AG09309 (cell line): ENCODE measurements at regions not wholly inside any gene's neighbourhood (a gene's known extent, or its start where the extent isn't known, plus 50 kb on each side); places are given as distances from the start of the nearest gene placed in this dataset.

Source experiments
- DNase-seq: peaks from one replicate; pipeline ENCODE4 v3.0.0-alpha.2; 2010; ENCODE audit warnings: low read depth
- H3K4me3 ChIP-seq: 2 replicates; pipeline ENCODE4 v1.5.1; 2011; ENCODE audit warnings: mild to moderate bottlenecking, low read depth, low read length, moderate library complexity; ENCODE audit not compliant: control insufficient read depth
- TF ChIP-seq, protein P1 (sequence below): IDR thresholded peaks from 2 replicates; pipeline ENCODE4 v1.5.1; 2011; ENCODE audit warnings: mild to moderate bottlenecking, low read depth, low read length, inconsistent platforms; ENCODE audit not compliant: insufficient read depth, control insufficient read depth; ENCODE audit errors: missing control alignments

DNA sequence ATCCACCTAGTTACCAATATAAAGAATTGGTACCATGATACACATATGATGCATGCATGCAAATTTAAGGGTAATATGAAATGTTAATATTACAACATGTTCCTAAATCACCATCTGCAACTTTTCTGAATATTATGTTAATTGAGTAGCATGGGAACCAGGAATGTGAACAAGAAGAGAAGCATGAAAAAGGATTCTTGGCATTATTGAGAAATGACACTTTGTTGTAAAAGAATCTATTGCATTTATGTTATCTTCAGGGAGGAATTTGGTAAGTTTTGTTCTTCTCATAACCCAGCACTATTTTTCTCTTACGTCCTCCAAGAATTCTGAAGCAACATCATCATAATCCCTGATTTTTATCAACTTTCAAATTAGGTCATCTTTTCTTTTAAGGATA lies 159.9 kb upstream of the SLC25A13 start:
- TF ChIP-seq, protein P1, sequence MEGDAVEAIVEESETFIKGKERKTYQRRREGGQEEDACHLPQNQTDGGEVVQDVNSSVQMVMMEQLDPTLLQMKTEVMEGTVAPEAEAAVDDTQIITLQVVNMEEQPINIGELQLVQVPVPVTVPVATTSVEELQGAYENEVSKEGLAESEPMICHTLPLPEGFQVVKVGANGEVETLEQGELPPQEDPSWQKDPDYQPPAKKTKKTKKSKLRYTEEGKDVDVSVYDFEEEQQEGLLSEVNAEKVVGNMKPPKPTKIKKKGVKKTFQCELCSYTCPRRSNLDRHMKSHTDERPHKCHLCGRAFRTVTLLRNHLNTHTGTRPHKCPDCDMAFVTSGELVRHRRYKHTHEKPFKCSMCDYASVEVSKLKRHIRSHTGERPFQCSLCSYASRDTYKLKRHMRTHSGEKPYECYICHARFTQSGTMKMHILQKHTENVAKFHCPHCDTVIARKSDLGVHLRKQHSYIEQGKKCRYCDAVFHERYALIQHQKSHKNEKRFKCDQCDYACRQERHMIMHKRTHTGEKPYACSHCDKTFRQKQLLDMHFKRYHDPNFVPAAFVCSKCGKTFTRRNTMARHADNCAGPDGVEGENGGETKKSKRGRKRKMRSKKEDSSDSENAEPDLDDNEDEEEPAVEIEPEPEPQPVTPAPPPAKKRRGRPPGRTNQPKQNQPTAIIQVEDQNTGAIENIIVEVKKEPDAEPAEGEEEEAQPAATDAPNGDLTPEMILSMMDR, result no peak
- DNase-seq, result peak; percentile 14
- no peak overlapping the region for H3K4me3 ChIP-seq

DNA sequence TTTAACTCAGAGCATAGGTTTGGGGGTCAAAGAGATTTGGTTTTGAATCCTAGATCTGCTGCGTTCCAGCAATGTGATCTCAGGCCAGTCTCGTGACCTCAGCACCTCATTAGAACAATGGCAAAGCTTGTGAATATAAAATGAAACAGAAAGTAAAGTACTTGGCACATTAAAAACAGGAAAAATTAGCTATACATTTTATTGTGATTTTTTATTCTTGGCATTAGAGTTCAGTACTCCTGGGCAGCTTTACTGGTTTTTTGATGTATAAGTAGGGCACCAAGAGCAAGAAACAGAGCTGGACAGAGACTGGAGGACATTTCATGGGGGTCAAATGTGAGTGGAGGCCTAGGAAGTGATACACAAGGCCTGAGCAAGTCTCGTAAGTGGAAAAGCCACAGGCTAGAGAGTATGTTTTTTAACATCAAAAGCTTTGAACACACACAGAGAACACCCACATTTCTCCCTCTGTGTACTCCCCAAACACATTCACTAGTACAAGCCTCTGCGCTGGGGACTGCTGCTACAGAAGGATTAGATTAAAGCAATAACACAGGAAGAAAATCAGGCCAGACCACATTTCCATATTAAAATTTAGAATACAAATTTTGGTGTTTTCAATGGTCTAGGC lies 157.2 kb upstream of the SLC25A13 start:
- H3K4me3 ChIP-seq, result no peak overlapping the region
- DNase-seq, result no peak
- TF ChIP-seq, protein P1, result no peak

DNA sequence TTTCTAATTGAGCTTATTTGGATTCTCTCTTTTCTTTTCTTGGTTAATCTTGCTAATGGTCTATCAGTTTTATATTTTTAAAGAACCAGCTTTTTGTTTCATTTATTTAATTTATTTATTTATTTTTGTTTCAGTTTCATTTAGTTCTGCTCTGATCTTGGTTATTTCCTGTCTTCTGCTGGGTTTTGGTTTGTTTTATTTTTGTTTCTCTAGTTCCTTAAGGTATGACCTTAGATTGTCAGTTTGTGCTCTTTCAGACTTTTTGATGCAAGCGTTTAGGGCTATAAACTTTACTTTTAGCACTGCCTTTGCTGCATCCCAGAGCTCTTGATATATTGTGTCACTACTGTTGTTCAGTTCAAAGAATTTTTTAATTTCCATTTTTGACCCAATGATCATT lies 149.7 kb upstream of the SLC25A13 start:
- DNase-seq, result no peak
- TF ChIP-seq, protein P1, result no peak
- H3K4me3 ChIP-seq, result no peak overlapping the region

DNA sequence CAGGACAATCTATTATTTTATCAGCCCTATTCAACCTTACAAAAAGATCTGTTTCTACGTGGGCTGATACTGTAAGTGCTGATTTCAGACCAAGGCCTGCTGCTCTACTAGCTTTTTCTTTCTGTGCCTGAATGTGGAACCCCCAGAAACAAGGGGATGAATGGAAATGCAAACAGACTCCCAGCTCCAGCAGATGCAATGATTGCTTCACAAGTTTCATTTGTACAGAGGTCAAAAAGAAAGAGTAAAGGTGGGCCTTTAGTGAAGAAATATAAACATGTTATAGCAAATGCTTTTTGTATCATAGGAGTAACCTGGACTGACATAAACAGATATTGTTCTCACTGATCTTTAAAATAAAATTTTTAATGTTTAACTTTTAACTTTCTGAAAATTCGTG lies 130.2 kb upstream of the SLC25A13 start:
- TF ChIP-seq, protein P1, result no peak
- H3K4me3 ChIP-seq, result no peak overlapping the region
- no peak for DNase-seq

DNA sequence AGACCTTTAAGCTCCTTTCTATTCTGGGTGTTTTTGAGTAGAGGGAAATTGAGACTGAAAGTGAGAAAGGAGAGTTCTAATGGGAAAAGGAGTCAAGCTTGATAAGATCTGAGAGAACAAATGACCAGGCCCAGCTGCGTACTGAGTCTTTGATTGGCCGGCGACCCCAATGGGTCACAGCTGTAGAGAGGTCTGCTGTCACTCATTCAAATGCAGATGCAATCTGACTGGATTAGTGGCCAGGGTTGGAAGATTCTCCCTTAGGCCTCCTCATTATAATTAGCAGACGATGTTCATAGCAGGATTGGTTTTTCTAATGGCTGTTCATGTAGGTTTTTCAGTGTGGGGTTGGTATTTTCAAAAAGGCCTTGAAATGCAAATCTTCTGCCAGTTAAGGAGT lies 127.2 kb upstream of the SLC25A13 start:
- no peak for DNase-seq
- no peak overlapping the region for H3K4me3 ChIP-seq
- TF ChIP-seq, protein P1, result no peak

DNA sequence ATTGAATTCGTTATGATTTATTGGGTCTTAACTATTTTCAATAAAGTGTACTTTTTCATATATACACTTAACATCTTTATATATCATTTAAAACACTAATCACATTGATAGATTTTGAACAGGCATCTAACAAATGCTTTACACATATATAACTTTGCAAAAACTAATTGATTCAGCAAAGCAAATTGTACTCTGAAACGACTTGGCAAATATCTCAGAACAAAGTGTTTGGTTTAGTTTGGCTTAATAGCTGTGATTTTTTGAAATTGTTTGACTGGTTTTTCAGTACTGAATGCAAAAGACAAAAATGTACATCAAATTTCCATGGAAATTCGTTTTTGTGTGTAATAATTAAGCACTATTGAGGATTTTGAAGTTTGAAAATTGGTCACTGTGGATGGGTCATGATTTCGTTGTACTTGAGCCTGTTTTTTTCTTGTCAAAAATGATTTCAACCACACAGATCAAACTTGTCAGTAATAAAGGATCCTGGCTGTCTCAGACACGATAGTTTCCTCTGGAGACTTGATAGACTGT lies 125.3 kb upstream of the SLC25A13 start:
- no peak for DNase-seq
- TF ChIP-seq, protein P1, result no peak
- no peak overlapping the region for H3K4me3 ChIP-seq

DNA sequence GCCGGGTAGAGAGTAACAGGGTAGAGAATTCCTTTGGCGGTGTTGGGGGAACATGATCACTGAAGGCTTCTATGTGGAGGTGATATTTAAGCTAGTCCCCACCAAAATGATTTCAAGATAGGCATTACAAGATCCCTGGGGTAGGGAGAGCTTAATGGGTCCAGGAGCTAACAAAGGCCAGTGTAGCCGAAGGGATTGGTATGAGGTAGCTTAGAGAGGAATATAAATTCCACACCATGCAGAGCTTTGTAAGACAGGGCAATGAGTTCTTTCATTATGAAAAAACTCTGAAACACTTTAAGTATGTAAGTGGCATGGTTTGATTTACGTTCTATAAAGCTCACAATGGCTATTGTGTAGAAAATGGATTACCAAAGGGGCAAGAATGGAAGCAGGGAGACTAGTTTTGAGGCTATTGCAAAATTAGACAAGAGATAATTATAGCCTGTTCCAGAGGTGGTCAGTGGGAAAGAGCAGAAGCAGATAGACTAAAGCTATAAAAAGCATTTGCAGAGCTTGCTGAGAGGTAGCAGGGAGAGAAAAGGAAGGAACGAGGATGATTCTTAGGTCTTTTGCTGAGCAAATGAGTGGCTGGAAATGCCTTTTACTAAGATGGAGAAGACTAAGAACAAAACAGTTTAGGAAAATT lies 119.7 kb upstream of the SLC25A13 start:
- TF ChIP-seq, protein P1, result no peak
- no peak overlapping the region for H3K4me3 ChIP-seq
- no peak for DNase-seq
